ENCODE measurements at regions not wholly inside any gene's neighbourhood (a gene's known extent, or its start where the extent isn't known, plus 50 kb on each side); places are given as distances from the start of the nearest gene placed in this dataset.

DNA sequence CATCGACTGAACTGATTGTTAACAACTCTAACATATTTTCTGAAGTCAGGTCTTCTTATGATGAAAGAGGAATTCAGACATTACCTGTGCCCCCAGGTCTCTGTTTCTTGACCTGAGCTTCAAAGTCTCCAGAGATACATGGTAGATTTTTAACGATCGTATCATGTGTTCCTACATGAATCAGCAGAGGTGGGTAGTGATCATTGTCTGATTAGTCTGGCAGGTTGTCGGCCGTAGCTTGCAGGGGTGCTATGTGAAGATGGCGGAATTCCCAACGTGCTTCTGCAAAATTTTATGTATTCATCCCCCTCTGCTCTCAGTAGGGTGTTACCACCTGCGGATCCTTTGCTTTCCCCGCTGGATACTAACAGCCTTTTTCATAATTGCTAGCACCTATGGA is 581.9 kb downstream of the GATA3 start:
- H3K27me3 Mint-ChIP-seq: no peaks in the 10 kb centered on the region
- H3K9me3 Mint-ChIP-seq: no peaks in the 10 kb centered on the region
- no peaks in the 10 kb centered on the region for H3K4me1 Mint-ChIP-seq (ENCODE audit: low read depth)
- TF ChIP-seq, protein P1, sequence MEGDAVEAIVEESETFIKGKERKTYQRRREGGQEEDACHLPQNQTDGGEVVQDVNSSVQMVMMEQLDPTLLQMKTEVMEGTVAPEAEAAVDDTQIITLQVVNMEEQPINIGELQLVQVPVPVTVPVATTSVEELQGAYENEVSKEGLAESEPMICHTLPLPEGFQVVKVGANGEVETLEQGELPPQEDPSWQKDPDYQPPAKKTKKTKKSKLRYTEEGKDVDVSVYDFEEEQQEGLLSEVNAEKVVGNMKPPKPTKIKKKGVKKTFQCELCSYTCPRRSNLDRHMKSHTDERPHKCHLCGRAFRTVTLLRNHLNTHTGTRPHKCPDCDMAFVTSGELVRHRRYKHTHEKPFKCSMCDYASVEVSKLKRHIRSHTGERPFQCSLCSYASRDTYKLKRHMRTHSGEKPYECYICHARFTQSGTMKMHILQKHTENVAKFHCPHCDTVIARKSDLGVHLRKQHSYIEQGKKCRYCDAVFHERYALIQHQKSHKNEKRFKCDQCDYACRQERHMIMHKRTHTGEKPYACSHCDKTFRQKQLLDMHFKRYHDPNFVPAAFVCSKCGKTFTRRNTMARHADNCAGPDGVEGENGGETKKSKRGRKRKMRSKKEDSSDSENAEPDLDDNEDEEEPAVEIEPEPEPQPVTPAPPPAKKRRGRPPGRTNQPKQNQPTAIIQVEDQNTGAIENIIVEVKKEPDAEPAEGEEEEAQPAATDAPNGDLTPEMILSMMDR (IDR thresholded peaks at IDR 0.05): no peak
- H3K4me1 ChIP-seq (ENCODE audit: insufficient read depth, low read length): no peaks in the 10 kb centered on the region
- ATAC-seq (ENCODE audit: poor library complexity) (no peak), DNase-seq (no peak)
- H3K9me3 ChIP-seq (ENCODE audit: control insufficient read depth in 1 of 2, insufficient read depth in 1 of 2, low read length in 2 of 2): no peaks in the 10 kb centered on the region
- no peak overlapping the region for H3K4me3 Mint-ChIP-seq
- H3K27ac Mint-ChIP-seq: no peak overlapping the region
- CTCF ChIA-PET: no interaction called here
- no peaks in the 10 kb centered on the region for H3K27me3 ChIP-seq (ENCODE audit: control insufficient read depth in 1 of 2, insufficient read depth in 2 of 2, low read length in 2 of 2)
- H3K27ac ChIP-seq (ENCODE audit: low read depth in 1 of 2, low read length in 2 of 2): no peak overlapping the region
- intact Hi-C loops (cut with DNase I, micrococcal nuclease): no loop called here
- no peaks in the 10 kb centered on the region for H3K36me3 ChIP-seq (ENCODE audit: insufficient read depth, low read length)
- H3K36me3 Mint-ChIP-seq (ENCODE audit: low read depth): no peaks in the 10 kb centered on the region
- no peak overlapping the region for H3K4me3 ChIP-seq (ENCODE audit: low read length)
- POLR2A ChIA-PET: no interaction called here

- DNase-seq (no peak), ATAC-seq (ENCODE audit: poor library complexity) (no peak)
- no peaks in the 10 kb centered on the region for H3K36me3 ChIP-seq (ENCODE audit: insufficient read depth, low read length)
- H3K27ac Mint-ChIP-seq: no peak overlapping the region
- ChIA-PET POLR2A (no interaction called here), CTCF (no interaction called here)
- no peaks in the 10 kb centered on the region for H3K4me1 ChIP-seq (ENCODE audit: insufficient read depth, low read length)
- no peaks in the 10 kb centered on the region for H3K36me3 Mint-ChIP-seq (ENCODE audit: low read depth)
- H3K27me3 Mint-ChIP-seq: no peaks in the 10 kb centered on the region
- H3K9me3 Mint-ChIP-seq: no peaks in the 10 kb centered on the region
- H3K4me1 Mint-ChIP-seq (ENCODE audit: low read depth): no peaks in the 10 kb centered on the region
- no peak overlapping the region for H3K27ac ChIP-seq (ENCODE audit: low read depth in 1 of 2, low read length in 2 of 2)
- H3K9me3 ChIP-seq (ENCODE audit: control insufficient read depth in 1 of 2, insufficient read depth in 1 of 2, low read length in 2 of 2): no peaks in the 10 kb centered on the region
- H3K4me3 Mint-ChIP-seq: no peak overlapping the region
- intact Hi-C loops (cut with DNase I, micrococcal nuclease): no loop called here
- H3K4me3 ChIP-seq (ENCODE audit: low read length): no peak overlapping the region
- no peaks in the 10 kb centered on the region for H3K27me3 ChIP-seq (ENCODE audit: control insufficient read depth in 1 of 2, insufficient read depth in 2 of 2, low read length in 2 of 2)
- TF ChIP-seq, protein P1 (IDR thresholded peaks at IDR 0.05): no peak
These were observed 583.2 kb downstream of the GATA3 start for GRCh38 chr10:8637640-8638039.

GRCh38 chr10:8638088-8638672 is 583.7 kb downstream of the GATA3 start:
- ChIA-PET CTCF (no interaction called here), POLR2A (no interaction called here)
- H3K36me3 ChIP-seq (ENCODE audit: insufficient read depth, low read length): no peaks in the 10 kb centered on the region
- H3K9me3 ChIP-seq (ENCODE audit: control insufficient read depth in 1 of 2, insufficient read depth in 1 of 2, low read length in 2 of 2): no peaks in the 10 kb centered on the region
- H3K9me3 Mint-ChIP-seq: no peaks in the 10 kb centered on the region
- no peaks in the 10 kb centered on the region for H3K4me1 Mint-ChIP-seq (ENCODE audit: low read depth)
- DNase-seq (no peak), ATAC-seq (ENCODE audit: poor library complexity) (no peak)
- no peak overlapping the region for H3K4me3 ChIP-seq (ENCODE audit: low read length)
- intact Hi-C loops (cut with DNase I, micrococcal nuclease): no loop called here
- no peaks in the 10 kb centered on the region for H3K36me3 Mint-ChIP-seq (ENCODE audit: low read depth)
- no peak overlapping the region for H3K27ac Mint-ChIP-seq
- H3K27me3 Mint-ChIP-seq: no peaks in the 10 kb centered on the region
- no peaks in the 10 kb centered on the region for H3K4me1 ChIP-seq (ENCODE audit: insufficient read depth, low read length)
- H3K27ac ChIP-seq (ENCODE audit: low read depth in 1 of 2, low read length in 2 of 2): no peak overlapping the region
- H3K27me3 ChIP-seq (ENCODE audit: control insufficient read depth in 1 of 2, insufficient read depth in 2 of 2, low read length in 2 of 2): no peaks in the 10 kb centered on the region
- H3K4me3 Mint-ChIP-seq: no peak overlapping the region
- TF ChIP-seq, protein P1 (IDR thresholded peaks at IDR 0.05): no peak

Measured in CD4-positive, alpha-beta T cell (primary cell).